Progenitor cell of endocrine pancreas (in vitro differentiated cells): ENCODE measurements at regions not wholly inside any gene's neighbourhood (a gene's known extent, or its start where the extent isn't known, plus 50 kb on each side); places are given as distances from the start of the nearest gene placed in this dataset.

Source experiments
- DNase-seq: peaks from one replicate; pipeline ENCODE4 v3.0.0; 2021; ENCODE audit warnings: low spot score; ENCODE audit not compliant: unreplicated experiment
- H3K27ac Mint-ChIP-seq: 2 replicates; pipeline ENCODE4 v1.8.0; 2021; ENCODE audit warnings: mild to moderate bottlenecking, moderate library complexity, mixed read lengths
- H3K27me3 Mint-ChIP-seq: 2 replicates; pipeline ENCODE4 v1.8.0; 2021; ENCODE audit warnings: mixed read lengths
- H3K36me3 Mint-ChIP-seq: 2 replicates; pipeline ENCODE4 v1.8.0; 2022; ENCODE audit warnings: mixed read lengths; ENCODE audit not compliant: insufficient read depth
- H3K4me1 Mint-ChIP-seq: 2 replicates; pipeline ENCODE4 v1.8.0; 2021; ENCODE audit warnings: low read depth, mixed read lengths
- H3K4me3 Mint-ChIP-seq: 2 replicates; pipeline ENCODE4 v1.8.0; 2021; ENCODE audit warnings: low read depth, mild to moderate bottlenecking, moderate library complexity, mixed read lengths
- H3K9me3 Mint-ChIP-seq: 2 replicates; pipeline ENCODE4 v1.8.0; 2021; ENCODE audit warnings: low read depth, mixed read lengths
- CTCF ChIP-seq: fragments of 200-600 bp; sonication (generic); IDR thresholded peaks from one replicate; pipeline ENCODE4 v1.5.0; 2021; ENCODE audit warnings: antibody characterized with exemption, mild to moderate bottlenecking; ENCODE audit not compliant: unreplicated experiment

DNA sequence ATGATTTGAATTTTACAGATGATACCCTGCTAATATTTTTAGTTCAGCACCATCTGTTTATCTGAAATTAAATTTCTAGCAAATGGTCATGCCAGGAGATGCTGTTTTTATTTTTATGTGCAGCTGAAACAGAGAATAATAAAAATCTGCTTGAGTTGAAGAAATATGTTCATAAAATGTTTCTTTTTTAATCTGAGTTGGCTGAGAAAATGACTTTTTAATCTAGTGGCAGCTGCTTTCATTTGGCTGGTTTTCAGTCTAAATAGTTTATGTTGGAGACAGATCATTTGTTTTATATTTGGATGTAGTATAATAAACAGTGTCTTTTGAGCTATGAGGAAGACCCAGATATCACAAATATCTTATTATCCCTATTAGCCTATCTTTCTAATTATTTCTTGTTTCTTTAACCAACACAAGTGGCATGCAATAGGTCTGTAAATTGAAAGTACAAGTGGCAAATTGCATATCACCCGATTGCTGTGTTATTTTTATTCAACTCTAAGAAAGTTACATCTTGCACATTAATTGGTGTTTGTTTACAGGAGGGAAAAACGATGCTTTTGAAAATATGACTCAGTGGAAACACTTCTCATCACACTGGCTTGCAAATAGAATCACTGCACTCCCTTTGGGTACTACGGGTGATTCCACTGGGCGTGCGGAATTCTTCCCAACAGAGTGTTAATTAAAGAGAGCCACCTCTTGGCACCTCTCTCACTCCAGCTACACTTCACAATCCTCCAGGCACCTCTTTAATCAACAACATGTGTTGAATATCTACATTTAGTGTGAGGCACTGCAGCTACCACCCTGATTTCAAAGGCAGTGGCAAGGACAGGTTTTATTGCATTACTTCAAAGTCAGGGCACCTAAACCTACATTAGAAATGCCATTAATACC is 51.7 kb upstream of the AP1S2 start:
- no peak overlapping the region for H3K27ac Mint-ChIP-seq

More for the DNA sequence above, 51.7 kb upstream of the AP1S2 start:
- Mint-ChIP-seq H3K4me3 (no peak overlapping the region), H3K9me3 (peaks cover 7% of the 10 kb centered on the region), H3K36me3 (peaks cover 3% of the 10 kb centered on the region), H3K27me3 (no peaks in the 10 kb centered on the region), H3K4me1 (peaks cover 5% of the 10 kb centered on the region)
- DNase-seq, result no peak
- no peak for TF ChIP-seq CTCF
